ENCODE measurements at regions not wholly inside any gene's neighbourhood (a gene's known extent, or its start where the extent isn't known, plus 50 kb on each side); places are given as distances from the start of the nearest gene placed in this dataset.

GRCh38 chrX:124254611-124255010, 77.8 kb upstream of the TEX13D start:
- TF ChIP-seq CTCF (IDR thresholded peaks at IDR 0.05 in 8 of 11, conservative IDR thresholded peaks at IDR 0.05 in 3 of 11), result no peak
- TF ChIP-seq POLR2A (IDR thresholded peaks at IDR 0.05), result no peak
- no peak for TF ChIP-seq POLR2AphosphoS5 (IDR thresholded peaks at IDR 0.05)
